ENCODE measurements at regions not wholly inside any gene's neighbourhood (a gene's known extent, or its start where the extent isn't known, plus 50 kb on each side); places are given as distances from the start of the nearest gene placed in this dataset.
"Not testable (repeated sequence)": the region's sequence is repeated elsewhere in the genome, so short reads cannot be mapped to it uniquely, and the experiment has no call there.

GRCh38 chr17:22718689-22719088, 1026.4 kb downstream of the KCNJ18 start:
- no peak overlapping the region for H3K4me2 ChIP-seq (ENCODE audit: extremely low read depth, insufficient read depth, low read length)
- no peaks in the 10 kb centered on the region for H3K9me3 ChIP-seq (ENCODE audit: control insufficient read depth, insufficient read depth, low read depth, low read length)
- H2AFZ ChIP-seq (ENCODE audit: low read length): no peak overlapping the region
- H3K4me1 ChIP-seq (ENCODE audit: control insufficient read depth, extremely low read depth, insufficient read depth, low read length): no peaks in the 10 kb centered on the region
- H3K36me3 ChIP-seq (ENCODE audit: control insufficient read depth, insufficient read depth, low read length): no peaks in the 10 kb centered on the region
- H3K79me2 ChIP-seq (ENCODE audit: control insufficient read depth, insufficient read depth, low read length): no peaks in the 10 kb centered on the region
- TF ChIP-seq EZH2 (IDR thresholded peaks at IDR 0.05; ENCODE audit: low read length, missing control alignments): no peak
- TF ChIP-seq, protein P1, sequence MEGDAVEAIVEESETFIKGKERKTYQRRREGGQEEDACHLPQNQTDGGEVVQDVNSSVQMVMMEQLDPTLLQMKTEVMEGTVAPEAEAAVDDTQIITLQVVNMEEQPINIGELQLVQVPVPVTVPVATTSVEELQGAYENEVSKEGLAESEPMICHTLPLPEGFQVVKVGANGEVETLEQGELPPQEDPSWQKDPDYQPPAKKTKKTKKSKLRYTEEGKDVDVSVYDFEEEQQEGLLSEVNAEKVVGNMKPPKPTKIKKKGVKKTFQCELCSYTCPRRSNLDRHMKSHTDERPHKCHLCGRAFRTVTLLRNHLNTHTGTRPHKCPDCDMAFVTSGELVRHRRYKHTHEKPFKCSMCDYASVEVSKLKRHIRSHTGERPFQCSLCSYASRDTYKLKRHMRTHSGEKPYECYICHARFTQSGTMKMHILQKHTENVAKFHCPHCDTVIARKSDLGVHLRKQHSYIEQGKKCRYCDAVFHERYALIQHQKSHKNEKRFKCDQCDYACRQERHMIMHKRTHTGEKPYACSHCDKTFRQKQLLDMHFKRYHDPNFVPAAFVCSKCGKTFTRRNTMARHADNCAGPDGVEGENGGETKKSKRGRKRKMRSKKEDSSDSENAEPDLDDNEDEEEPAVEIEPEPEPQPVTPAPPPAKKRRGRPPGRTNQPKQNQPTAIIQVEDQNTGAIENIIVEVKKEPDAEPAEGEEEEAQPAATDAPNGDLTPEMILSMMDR (conservative IDR thresholded peaks at IDR 0.05 in 1 of 2, IDR thresholded peaks at IDR 0.05 in 1 of 2; ENCODE audit: low read depth in 1 of 2, low read length in 2 of 2): no peak
- H4K20me1 ChIP-seq (ENCODE audit: control insufficient read depth, extremely low read depth, insufficient read depth, low read length): no peaks in the 10 kb centered on the region
- H3K9ac ChIP-seq (ENCODE audit: insufficient read depth, low read length): no peak overlapping the region
- no peak overlapping the region for H3K27ac ChIP-seq (ENCODE audit: insufficient read depth, low read length)
- no peaks in the 10 kb centered on the region for H3K27me3 ChIP-seq (ENCODE audit: control insufficient read depth, insufficient read depth, low read length)
- no peak for DNase-seq (ENCODE audit: low read depth in 2 of 2)
- H3K4me3 ChIP-seq (replicated peaks in 1 of 4; ENCODE audit: control extremely low read depth in 1 of 4, insufficient read depth in 1 of 4, low read depth in 3 of 4, low read length in 4 of 4): no peak overlapping the region

GRCh38 chr17:22741066-22741465, 1048.7 kb downstream of the KCNJ18 start:
- H4K20me1 ChIP-seq (ENCODE audit: control insufficient read depth, extremely low read depth, insufficient read depth, low read length); H3K9me3 ChIP-seq (ENCODE audit: control insufficient read depth, insufficient read depth, low read depth, low read length); H3K4me1 ChIP-seq (ENCODE audit: control insufficient read depth, extremely low read depth, insufficient read depth, low read length); DNase-seq (ENCODE audit: low read depth in 2 of 2); H3K4me3 ChIP-seq (replicated peaks in 1 of 4; ENCODE audit: control extremely low read depth in 1 of 4, insufficient read depth in 1 of 4, low read depth in 3 of 4, low read length in 4 of 4); H3K27ac ChIP-seq (ENCODE audit: insufficient read depth, low read length); H3K79me2 ChIP-seq (ENCODE audit: control insufficient read depth, insufficient read depth, low read length); H3K4me2 ChIP-seq (ENCODE audit: extremely low read depth, insufficient read depth, low read length); H3K9ac ChIP-seq (ENCODE audit: insufficient read depth, low read length); H2AFZ ChIP-seq (ENCODE audit: low read length); H3K36me3 ChIP-seq (ENCODE audit: control insufficient read depth, insufficient read depth, low read length); H3K27me3 ChIP-seq (ENCODE audit: control insufficient read depth, insufficient read depth, low read length): not testable (repeated sequence)
